SU-DHL-6 (cell line): ENCODE measurements at regions not wholly inside any gene's neighbourhood (a gene's known extent, or its start where the extent isn't known, plus 50 kb on each side); places are given as distances from the start of the nearest gene placed in this dataset.

ENCODE experiments used
- CTCF ChIP-seq: fragments of 200-600 bp; sonication (generic); IDR thresholded peaks from one replicate; pipeline ENCODE4 v1.5.1; 2017; ENCODE audit warnings: antibody characterized with exemption, mild to moderate bottlenecking, low read length, moderate library complexity; ENCODE audit not compliant: insufficient read depth, poor library complexity, severe bottlenecking
- EZH2phosphoT487 ChIP-seq: fragments of 200-600 bp; sonication (generic), shearing (Covaris generic); conservative IDR thresholded peaks from 2 replicates; pipeline ENCODE4 v1.6.1; 2018; ENCODE audit warnings: mild to moderate bottlenecking, antibody characterized with exemption, low read length, moderate library complexity, mixed read lengths

GRCh38 chr5:57532513-57533497, 50.2 kb upstream of the ACTBL2 start:
- no peak for TF ChIP-seq CTCF
- TF ChIP-seq EZH2phosphoT487: no peak
